HG03139 (cell line): ENCODE measurements at regions not wholly inside any gene's neighbourhood (a gene's known extent, or its start where the extent isn't known, plus 50 kb on each side); places are given as distances from the start of the nearest gene placed in this dataset.
"Not testable (repeated sequence)": the region's sequence is repeated elsewhere in the genome, so short reads cannot be mapped to it uniquely, and the experiment has no call there.

Experiments used
- ATAC-seq: cut with Tn5 transposase; IDR thresholded peaks from one replicate; pipeline ENCODE4 v1.9.1; 2021; ENCODE audit not compliant: unreplicated experiment

GRCh38 chr14:30064454-30064853 is 136.8 kb upstream of the PRKD1 start:
- no peak for ATAC-seq

GRCh38 chr14:30069536-30069935 is 141.9 kb upstream of the PRKD1 start:
- ATAC-seq, result no peak

- not testable (repeated sequence) for ATAC-seq
Measured at GRCh38 chr14:30072454-30072853, 144.8 kb upstream of the PRKD1 start.

GRCh38 chr14:30077946-30078345 is 150.3 kb upstream of the PRKD1 start:
- no peak for ATAC-seq

- ATAC-seq, result no peak
Measured at GRCh38 chr14:30078811-30079402, 151.3 kb upstream of the PRKD1 start.

- ATAC-seq, result no peak
Measured at GRCh38 chr14:30082486-30082885, 154.8 kb upstream of the PRKD1 start.

GRCh38 chr14:30084811-30085210 is 157.2 kb upstream of the PRKD1 start:
- ATAC-seq, result no peak

- ATAC-seq, result no peak
Measured at GRCh38 chr14:30085943-30086342, 158.3 kb upstream of the PRKD1 start.

- ATAC-seq, result no peak
Measured at GRCh38 chr14:30088620-30089019, 161.0 kb upstream of the PRKD1 start.

- no peak for ATAC-seq
Measured at GRCh38 chr14:30108975-30109700, 181.5 kb upstream of the PRKD1 start.

- no peak for ATAC-seq
Measured at GRCh38 chr14:30114051-30114450, 186.4 kb upstream of the PRKD1 start.

GRCh38 chr14:30115756-30116155 is 188.1 kb upstream of the PRKD1 start:
- ATAC-seq, result no peak

GRCh38 chr14:30118992-30119640 is 191.5 kb upstream of the PRKD1 start:
- ATAC-seq, result no peak

- no peak for ATAC-seq
Measured at GRCh38 chr14:30125322-30125979, 197.8 kb upstream of the PRKD1 start.

GRCh38 chr14:30129807-30130206 is 202.2 kb upstream of the PRKD1 start:
- ATAC-seq, result no peak

- no peak for ATAC-seq
Measured at GRCh38 chr14:30131581-30132097, 204.0 kb upstream of the PRKD1 start.

- ATAC-seq, result no peak
Measured at GRCh38 chr14:30132196-30132595, 204.5 kb upstream of the PRKD1 start.

GRCh38 chr14:30134936-30135335 is 207.3 kb upstream of the PRKD1 start:
- ATAC-seq, result no peak

- no peak for ATAC-seq
Measured at GRCh38 chr14:30138567-30138966, 210.9 kb upstream of the PRKD1 start.

GRCh38 chr14:30142216-30142615 is 214.6 kb upstream of the PRKD1 start:
- ATAC-seq, result no peak

GRCh38 chr14:30143627-30144026 is 216.0 kb upstream of the PRKD1 start:
- no peak for ATAC-seq

GRCh38 chr14:30153717-30154116 is 226.1 kb upstream of the PRKD1 start:
- ATAC-seq, result no peak
